HepG2 (cell line): ENCODE measurements at regions not wholly inside any gene's neighbourhood (a gene's known extent, or its start where the extent isn't known, plus 50 kb on each side); places are given as distances from the start of the nearest gene placed in this dataset.

Experiments
- ATAC-seq: fragments of 200-7000 bp; cut with Tn5 transposase; 3 replicates; pipeline ENCODE4 v1.9.1; 2020; ENCODE audit warnings: mild to moderate bottlenecking, moderate library complexity
- BruUV-seq: library from RNA; stranded (reverse); fragments of 400-500 nt; replicated peaks from 2 replicates; lab custom pipeline; 2021; lab: Mats Ljungman, UMichigan
- CTCF ChIA-PET: fragments of 300-600 bp; formaldehyde crosslinking; extraction: SDS; loops from one replicate; lab custom pipeline; 2021; ENCODE audit warnings: low total read pairs, inconsistent platforms, low intra/inter-chr PET ratio; lab: Yijun Ruan, JAX
- POLR2A ChIA-PET: fragments of 350-600 bp; sonication (Branson Sonifier 250); formaldehyde crosslinking; loops from one replicate; lab custom pipeline; 2020; ENCODE audit warnings: antibody characterized with exemption, inconsistent platforms; lab: Yijun Ruan, JAX
- DNase-seq: peaks from one replicate; pipeline ENCODE4 v3.0.0-alpha.2; 2015; ENCODE audit warnings: low spot score
- FAIRE-seq: peaks from 3 replicates; lab custom pipeline; 2011; peaks lifted over from hg19 to GRCh38; lab: Jason Lieb, UNC
- H2AFZ ChIP-seq: one replicate; pipeline ENCODE4 v1.6.1; 2011; ENCODE audit warnings: low read length, inconsistent platforms
- H3K27ac ChIP-seq: fragments of 300-600 bp; 3 replicates; pipeline ENCODE4 v1.8.0; 2011; ENCODE audit warnings: mixed run types, mild to moderate bottlenecking, mixed read lengths, low read length, inconsistent platforms; ENCODE audit not compliant: insufficient read depth; ENCODE audit errors: extremely low read length
- H3K27me3 ChIP-seq, 2 experiments: fragments of 200-600 bp in 1 of 2; 2 replicates in 1 of 2; 3 replicates in 1 of 2; pipeline versions ENCODE4 v1.6.0 to v1.8.0; 2011; ENCODE audit warnings: low read length in 2 of 2, mild to moderate bottlenecking in 2 of 2, moderate library complexity in 2 of 2, inconsistent platforms in 1 of 2; ENCODE audit not compliant: insufficient read depth in 2 of 2, control insufficient read depth in 1 of 2
- H3K36me3 ChIP-seq, 2 experiments: fragments of 200-600 bp in 1 of 2; replicated peaks in 1 of 2; 2 replicates in 1 of 2; 3 replicates in 1 of 2; pipeline versions ENCODE4 v1.5.1 to v1.8.0; 2011; ENCODE audit warnings: low read length in 2 of 2, inconsistent platforms in 1 of 2; ENCODE audit not compliant: insufficient read depth in 2 of 2, control insufficient read depth in 1 of 2
- H3K4me1 ChIP-seq: 2 replicates; pipeline ENCODE4 v1.5.1; 2012; ENCODE audit warnings: low read length, inconsistent platforms; ENCODE audit not compliant: insufficient read depth
- H3K4me2 ChIP-seq: 2 replicates; pipeline ENCODE4 v1.6.0; 2011; ENCODE audit warnings: low read depth, low read length, inconsistent platforms
- H3K4me3 ChIP-seq, 3 experiments: fragments of 200-600 bp in 1 of 3; sonication (generic), shearing (Covaris generic) in 1 of 3; replicated peaks in 1 of 3; 2 replicates each; pipeline ENCODE4 v1.5.1; 2011 to 2016; ENCODE audit warnings: low read length in 3 of 3, inconsistent platforms in 2 of 3, low read depth in 2 of 3, mild to moderate bottlenecking in 2 of 3, control low read depth in 1 of 3, mixed read lengths in 1 of 3; ENCODE audit not compliant: insufficient read depth in 1 of 3
- H3K79me2 ChIP-seq: one replicate; pipeline ENCODE4 v1.6.1; 2011; ENCODE audit warnings: low read length, inconsistent platforms; ENCODE audit not compliant: insufficient read depth
- H3K9ac ChIP-seq: 2 replicates; pipeline ENCODE4 v1.6.0; 2011; ENCODE audit warnings: mild to moderate bottlenecking, low read depth, low read length, inconsistent platforms; ENCODE audit not compliant: insufficient read depth
- H3K9me3 ChIP-seq: 2 replicates; pipeline ENCODE4 v1.5.1; 2012; ENCODE audit warnings: mild to moderate bottlenecking, low read length
- H4K20me1 ChIP-seq: 2 replicates; pipeline ENCODE4 v1.6.0; 2011; ENCODE audit warnings: inconsistent platforms, mild to moderate bottlenecking, low read length, moderate library complexity; ENCODE audit not compliant: insufficient read depth
- CBX5 ChIP-seq: sonication (generic); formaldehyde crosslinking; IDR thresholded peaks from 2 replicates; pipeline ENCODE4 v1.4.0; 2020; ENCODE audit warnings: missing genetic modification reagents, borderline replicate concordance
- CHCHD3 ChIP-seq: sonication (generic); formaldehyde crosslinking; IDR thresholded peaks from 2 replicates; pipeline ENCODE4 v1.8.0; 2022; ENCODE audit warnings: mild to moderate bottlenecking, missing genetic modification reagents, moderate library complexity
- HES4 ChIP-seq: sonication (generic); formaldehyde crosslinking; IDR thresholded peaks from 2 replicates; pipeline ENCODE4 v1.9.0; 2021; ENCODE audit warnings: mild to moderate bottlenecking, missing genetic modification reagents, borderline replicate concordance
- NCOA1 ChIP-seq: sonication (generic); formaldehyde crosslinking; IDR thresholded peaks from 2 replicates; pipeline ENCODE4 v1.9.0; 2021; ENCODE audit warnings: missing genetic modification reagents
- RFXANK ChIP-seq: IDR thresholded peaks from 2 replicates; pipeline ENCODE4 v1.6.1; 2016
- ZBTB21 ChIP-seq: sonication (generic); formaldehyde crosslinking; IDR thresholded peaks from 2 replicates; pipeline ENCODE4 v1.4.0; 2020; ENCODE audit warnings: missing genetic modification reagents
- ZBTB8A ChIP-seq: sonication (generic); formaldehyde crosslinking; IDR thresholded peaks from 2 replicates; pipeline ENCODE4 v1.4.0; 2020; ENCODE audit warnings: mild to moderate bottlenecking, low read depth, missing genetic modification reagents, borderline replicate concordance
- ZNF234 ChIP-seq: sonication (generic); formaldehyde crosslinking; conservative IDR thresholded peaks from 2 replicates; pipeline ENCODE4 v1.5.1; 2020; ENCODE audit warnings: mild to moderate bottlenecking, missing genetic modification reagents
- WGBS: methylation state at CpG from one replicate; pipeline ENCODE4 v1.1.6; 2017; ENCODE audit warnings: low lambda C conversion rate; 5-methylcytosine and 5-hydroxymethylcytosine counted together
- in situ Hi-C: cut with HindIII; loops from 2 replicates; pipeline ENCODE4 v1.10.0; 2017; ENCODE audit warnings: low pct_unique_long_range_greater_than_20kb; ENCODE audit not compliant: extremely low pct_ligation_motif_present
- intact Hi-C: fragments of 100-400 bp; cut with micrococcal nuclease; formaldehyde crosslinking; loops from one replicate; pipeline ENCODE4 v1.10.0; 2022; ENCODE audit not compliant: unreplicated experiment
- TF ChIP-seq, protein P1 (sequence below): IDR thresholded peaks from 2 replicates; pipeline ENCODE4 v1.6.1; 2016; ENCODE audit warnings: missing biosample characterization, missing genetic modification reagents, low read depth
- TF ChIP-seq, protein P2 (sequence below): IDR thresholded peaks from 2 replicates; pipeline ENCODE4 v1.6.1; 2016; ENCODE audit warnings: missing compliant biosample characterization, missing genetic modification reagents, borderline replicate concordance
- TF ChIP-seq, protein P3 (sequence below): sonication (generic); formaldehyde crosslinking; IDR thresholded peaks from 2 replicates; pipeline ENCODE4 v1.4.0; 2020; ENCODE audit warnings: missing genetic modification reagents, borderline replicate concordance
- TF ChIP-seq, protein P4 (sequence below): sonication (generic); formaldehyde crosslinking; IDR thresholded peaks from 2 replicates; pipeline ENCODE4 v1.8.0; 2022; ENCODE audit warnings: missing genetic modification reagents, mild to moderate bottlenecking, moderate library complexity, borderline replicate concordance

DNA sequence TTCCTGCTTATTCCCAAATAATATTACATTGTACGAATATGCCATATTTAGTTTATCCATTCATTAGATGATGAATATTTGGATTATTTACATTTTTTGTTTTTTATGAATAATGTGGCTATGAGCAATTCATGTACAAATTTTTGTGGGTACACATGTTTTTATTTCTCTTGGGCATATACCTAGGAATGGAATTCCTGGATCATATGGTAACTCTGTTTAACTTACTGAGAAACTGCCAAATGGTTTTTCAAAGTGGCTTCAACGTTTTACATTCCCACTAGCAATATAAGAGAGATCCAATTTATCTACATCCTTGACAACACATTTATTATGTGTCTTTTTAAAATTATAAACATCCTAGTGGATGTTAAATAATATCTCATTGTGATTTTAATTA is 362.0 kb upstream of the TMCO5A start:
- BruUV-seq: no TSS peak
- Histone ChIP-seq H2AFZ (no peak overlapping the region), H3K36me3 (no peaks in the 10 kb centered on the region), H4K20me1 (no peaks in the 10 kb centered on the region), H3K27me3 (no peaks in the 10 kb centered on the region), H3K9me3 (no peaks in the 10 kb centered on the region), H3K27ac (no peak overlapping the region), H3K4me3 (no peak overlapping the region), H3K4me1 (no peaks in the 10 kb centered on the region), H3K79me2 (no peaks in the 10 kb centered on the region), H3K4me2 (no peak overlapping the region), H3K9ac (no peak overlapping the region)
- intact Hi-C loops: no loop called here
- 0% methylated on average over 2 of the region's 2 CpGs for WGBS
- ATAC-seq: no peak
- DNase-seq: no peak
- no peak for FAIRE-seq
- in situ Hi-C loops: no loop called here
- POLR2A ChIA-PET: no interaction called here
- no peak for TF ChIP-seq NCOA1 (CRISPR knock-in tag)
- TF ChIP-seq ZNF234 (CRISPR knock-in tag): no peak
- no peak for TF ChIP-seq CBX5
- CTCF ChIA-PET: no interaction called here

DNA sequence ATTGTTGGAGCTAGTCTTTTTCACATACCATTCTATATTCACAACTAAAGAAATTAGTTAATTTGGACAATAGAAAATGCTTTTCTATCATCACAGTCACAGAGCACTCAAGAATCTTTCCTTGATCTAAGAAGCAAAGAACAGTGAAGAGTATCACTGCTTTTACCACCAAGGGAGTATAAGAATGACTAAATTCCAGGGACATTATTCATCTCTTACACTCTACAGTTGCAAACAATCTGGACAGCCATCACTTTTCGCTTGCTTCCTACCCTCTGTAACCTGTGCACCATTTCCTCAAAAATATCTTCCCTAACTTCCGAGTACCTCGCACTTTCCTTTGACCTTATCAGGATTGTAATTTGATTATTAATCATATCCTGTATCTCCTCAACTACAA is 359.5 kb upstream of the TMCO5A start:
- no peaks in the 10 kb centered on the region for H3K4me1 ChIP-seq
- FAIRE-seq (no peak), DNase-seq (no peak), ATAC-seq (no peak)
- in situ Hi-C loops (no loop called here), intact Hi-C loops (no loop called here)
- POLR2A ChIA-PET: no interaction called here
- CTCF ChIA-PET: no interaction called here
- H2AFZ ChIP-seq: no peak overlapping the region
- H3K4me2 ChIP-seq: no peak overlapping the region
- no peak overlapping the region for H3K27ac ChIP-seq
- no peak overlapping the region for H3K9ac ChIP-seq
- no TSS peak for BruUV-seq
- H3K9me3 ChIP-seq: no peaks in the 10 kb centered on the region
- no peaks in the 10 kb centered on the region for H3K36me3 ChIP-seq
- 1% methylated on average over 3 of the region's 3 CpGs for WGBS
- H3K79me2 ChIP-seq: no peaks in the 10 kb centered on the region
- no peaks in the 10 kb centered on the region for H4K20me1 ChIP-seq
- no peaks in the 10 kb centered on the region for H3K27me3 ChIP-seq
- no peak overlapping the region for H3K4me3 ChIP-seq
- TF ChIP-seq, protein P1, sequence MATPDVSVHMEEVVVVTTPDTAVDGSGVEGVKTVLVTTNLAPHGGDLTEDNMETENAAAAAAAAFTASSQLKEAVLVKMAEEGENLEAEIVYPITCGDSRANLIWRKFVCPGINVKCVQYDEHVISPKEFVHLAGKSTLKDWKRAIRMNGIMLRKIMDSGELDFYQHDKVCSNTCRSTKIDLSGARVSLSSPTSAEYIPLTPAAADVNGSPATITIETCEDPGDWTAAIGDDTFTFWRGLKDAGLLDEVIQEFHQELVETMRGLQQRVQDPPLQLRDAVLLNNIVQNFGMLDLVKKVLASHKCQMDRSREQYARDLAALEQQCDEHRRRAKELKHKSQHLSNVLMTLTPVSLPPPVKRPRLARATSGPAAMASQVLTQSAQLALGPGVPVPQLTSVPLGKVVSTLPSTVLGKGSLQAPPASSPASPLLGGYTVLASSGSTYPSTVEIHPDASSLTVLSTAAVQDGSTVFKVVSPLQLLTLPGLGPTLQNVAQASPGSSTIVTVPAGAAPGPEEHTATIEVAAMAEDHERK (CRISPR knock-in tag): no peak
- TF ChIP-seq RFXANK (CRISPR knock-in tag): no peak
- TF ChIP-seq, protein P2, sequence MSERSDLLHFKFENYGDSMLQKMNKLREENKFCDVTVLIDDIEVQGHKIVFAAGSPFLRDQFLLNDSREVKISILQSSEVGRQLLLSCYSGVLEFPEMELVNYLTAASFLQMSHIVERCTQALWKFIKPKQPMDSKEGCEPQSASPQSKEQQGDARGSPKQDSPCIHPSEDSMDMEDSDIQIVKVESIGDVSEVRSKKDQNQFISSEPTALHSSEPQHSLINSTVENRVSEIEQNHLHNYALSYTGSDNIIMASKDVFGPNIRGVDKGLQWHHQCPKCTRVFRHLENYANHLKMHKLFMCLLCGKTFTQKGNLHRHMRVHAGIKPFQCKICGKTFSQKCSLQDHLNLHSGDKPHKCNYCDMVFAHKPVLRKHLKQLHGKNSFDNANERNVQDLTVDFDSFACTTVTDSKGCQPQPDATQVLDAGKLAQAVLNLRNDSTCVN: no peak
- TF ChIP-seq ZBTB21 (CRISPR knock-in tag): no peak
- TF ChIP-seq, protein P3, sequence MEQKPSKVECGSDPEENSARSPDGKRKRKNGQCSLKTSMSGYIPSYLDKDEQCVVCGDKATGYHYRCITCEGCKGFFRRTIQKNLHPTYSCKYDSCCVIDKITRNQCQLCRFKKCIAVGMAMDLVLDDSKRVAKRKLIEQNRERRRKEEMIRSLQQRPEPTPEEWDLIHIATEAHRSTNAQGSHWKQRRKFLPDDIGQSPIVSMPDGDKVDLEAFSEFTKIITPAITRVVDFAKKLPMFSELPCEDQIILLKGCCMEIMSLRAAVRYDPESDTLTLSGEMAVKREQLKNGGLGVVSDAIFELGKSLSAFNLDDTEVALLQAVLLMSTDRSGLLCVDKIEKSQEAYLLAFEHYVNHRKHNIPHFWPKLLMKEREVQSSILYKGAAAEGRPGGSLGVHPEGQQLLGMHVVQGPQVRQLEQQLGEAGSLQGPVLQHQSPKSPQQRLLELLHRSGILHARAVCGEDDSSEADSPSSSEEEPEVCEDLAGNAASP (CRISPR knock-in tag): no peak
- TF ChIP-seq ZBTB8A (CRISPR knock-in tag): no peak
- TF ChIP-seq, protein P4, sequence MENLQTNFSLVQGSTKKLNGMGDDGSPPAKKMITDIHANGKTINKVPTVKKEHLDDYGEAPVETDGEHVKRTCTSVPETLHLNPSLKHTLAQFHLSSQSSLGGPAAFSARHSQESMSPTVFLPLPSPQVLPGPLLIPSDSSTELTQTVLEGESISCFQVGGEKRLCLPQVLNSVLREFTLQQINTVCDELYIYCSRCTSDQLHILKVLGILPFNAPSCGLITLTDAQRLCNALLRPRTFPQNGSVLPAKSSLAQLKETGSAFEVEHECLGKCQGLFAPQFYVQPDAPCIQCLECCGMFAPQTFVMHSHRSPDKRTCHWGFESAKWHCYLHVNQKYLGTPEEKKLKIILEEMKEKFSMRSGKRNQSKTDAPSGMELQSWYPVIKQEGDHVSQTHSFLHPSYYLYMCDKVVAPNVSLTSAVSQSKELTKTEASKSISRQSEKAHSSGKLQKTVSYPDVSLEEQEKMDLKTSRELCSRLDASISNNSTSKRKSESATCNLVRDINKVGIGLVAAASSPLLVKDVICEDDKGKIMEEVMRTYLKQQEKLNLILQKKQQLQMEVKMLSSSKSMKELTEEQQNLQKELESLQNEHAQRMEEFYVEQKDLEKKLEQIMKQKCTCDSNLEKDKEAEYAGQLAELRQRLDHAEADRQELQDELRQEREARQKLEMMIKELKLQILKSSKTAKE: no peak
- no peak for TF ChIP-seq HES4 (CRISPR knock-in tag)
- TF ChIP-seq CHCHD3 (CRISPR knock-in tag): no peak
